Gastroesophageal sphincter (tissue), 4 donors: ENCODE measurements at regions not wholly inside any gene's neighbourhood (a gene's known extent, or its start where the extent isn't known, plus 50 kb on each side); places are given as distances from the start of the nearest gene placed in this dataset.

Experiments
- ATAC-seq: fragments of 150-250 bp; one replicate; pipeline ENCODE4 v1.9.1; 2016; ENCODE audit warnings: mild to moderate bottlenecking, moderate library complexity
- H3K27ac ChIP-seq, 4 donors: fragments of 200-600 bp; sonication (generic) in 3 of 4; 1 replicate in 3 of 4; 2 replicates in 1 of 4; pipeline ENCODE4 v1.5.1; 2016 to 2019
- H3K27me3 ChIP-seq: fragments of 200-600 bp; sonication (generic); one replicate; pipeline ENCODE4 v1.5.1; 2019
- H3K36me3 ChIP-seq, 2 donors: fragments of 200-600 bp; sonication (generic); one replicate each; pipeline ENCODE4 v1.5.1; 2019; ENCODE audit warnings: control low read depth in 1 of 2
- H3K4me1 ChIP-seq, 3 donors: fragments of 200-600 bp; sonication (generic); 1 replicate in 2 of 3; 2 replicates in 1 of 3; pipeline ENCODE4 v1.5.1; 2016 to 2019; ENCODE audit warnings: control low read depth in 2 of 3
- H3K4me3 ChIP-seq, 2 donors: fragments of 200-600 bp; sonication (generic); one replicate each; pipeline ENCODE4 v1.5.1; 2019; ENCODE audit warnings: mild to moderate bottlenecking in 1 of 2, moderate library complexity in 1 of 2
- H3K9me3 ChIP-seq, 3 donors: fragments of 200-600 bp; sonication (generic); one replicate each; pipeline ENCODE4 v1.5.1; 2017 to 2019; ENCODE audit warnings: control low read depth in 2 of 3
- EP300 ChIP-seq: sonication (generic); formaldehyde crosslinking; IDR thresholded peaks from one replicate; pipeline ENCODE4 v1.6.1; 2017; ENCODE audit warnings: antibody characterized with exemption, mild to moderate bottlenecking
- POLR2A ChIP-seq, 2 donors: fragments of 450-650 bp; IDR thresholded peaks; one replicate each; pipeline ENCODE4 v1.6.1; 2017; ENCODE audit warnings: antibody characterized with exemption in 2 of 2, mild to moderate bottlenecking in 2 of 2, moderate library complexity in 1 of 2
- POLR2AphosphoS5 ChIP-seq: sonication (generic); formaldehyde crosslinking; IDR thresholded peaks from one replicate; pipeline ENCODE4 v1.6.1; 2017; ENCODE audit warnings: antibody characterized with exemption
- WGBS, 2 donors: methylation state at CpG; one replicate each; pipeline ENCODE4 v1.1.5; 2018; ENCODE audit warnings: low coverage in 1 of 2; 5-methylcytosine and 5-hydroxymethylcytosine counted together
- TF ChIP-seq, protein P1 (sequence below), 4 experiments: fragments of 200-600 bp in 2 of 4; fragments of 450-650 bp in 2 of 4; sonication (generic) in 1 of 4; IDR thresholded peaks; one replicate each; pipeline ENCODE4 v1.5.1; 2017 to 2019; ENCODE audit warnings: antibody characterized with exemption in 4 of 4, mild to moderate bottlenecking in 2 of 4, moderate library complexity in 2 of 4

DNA sequence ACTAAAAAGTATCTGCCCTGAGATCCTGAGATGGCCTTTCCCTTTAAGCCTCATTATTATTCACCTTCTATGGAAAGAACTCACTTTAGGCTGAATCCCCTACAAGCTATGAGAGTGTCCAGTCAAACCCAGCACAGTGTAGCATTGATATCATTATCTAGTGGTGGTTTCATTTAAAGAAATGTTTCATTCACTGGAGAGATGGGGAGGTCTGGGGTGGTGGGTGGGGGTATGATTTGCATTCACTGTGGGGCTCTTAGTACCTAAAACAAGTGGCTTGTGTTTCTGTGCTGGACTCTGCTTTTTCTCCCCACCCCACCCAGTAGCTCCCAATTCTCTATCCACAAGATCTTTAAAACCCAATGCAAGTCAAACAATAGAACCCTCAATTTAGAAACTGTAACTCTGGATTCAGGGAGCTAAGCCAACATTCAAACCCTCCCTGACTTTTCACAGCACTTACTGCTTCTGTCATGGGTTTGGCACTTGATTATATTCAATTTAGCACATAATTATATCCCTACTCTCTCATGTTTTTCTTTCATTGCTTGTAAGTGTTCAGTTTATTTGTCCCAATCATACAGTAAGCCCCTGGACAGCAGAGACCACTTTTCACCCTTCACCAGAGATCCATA is 310.5 kb upstream of the THBS1 start:
- H3K9me3 ChIP-seq, result no peaks in the 10 kb centered on the region
- H3K27me3 ChIP-seq, result no peaks in the 10 kb centered on the region
- no peak overlapping the region for H3K4me3 ChIP-seq
- no peak for ATAC-seq
- TF ChIP-seq, protein P1, sequence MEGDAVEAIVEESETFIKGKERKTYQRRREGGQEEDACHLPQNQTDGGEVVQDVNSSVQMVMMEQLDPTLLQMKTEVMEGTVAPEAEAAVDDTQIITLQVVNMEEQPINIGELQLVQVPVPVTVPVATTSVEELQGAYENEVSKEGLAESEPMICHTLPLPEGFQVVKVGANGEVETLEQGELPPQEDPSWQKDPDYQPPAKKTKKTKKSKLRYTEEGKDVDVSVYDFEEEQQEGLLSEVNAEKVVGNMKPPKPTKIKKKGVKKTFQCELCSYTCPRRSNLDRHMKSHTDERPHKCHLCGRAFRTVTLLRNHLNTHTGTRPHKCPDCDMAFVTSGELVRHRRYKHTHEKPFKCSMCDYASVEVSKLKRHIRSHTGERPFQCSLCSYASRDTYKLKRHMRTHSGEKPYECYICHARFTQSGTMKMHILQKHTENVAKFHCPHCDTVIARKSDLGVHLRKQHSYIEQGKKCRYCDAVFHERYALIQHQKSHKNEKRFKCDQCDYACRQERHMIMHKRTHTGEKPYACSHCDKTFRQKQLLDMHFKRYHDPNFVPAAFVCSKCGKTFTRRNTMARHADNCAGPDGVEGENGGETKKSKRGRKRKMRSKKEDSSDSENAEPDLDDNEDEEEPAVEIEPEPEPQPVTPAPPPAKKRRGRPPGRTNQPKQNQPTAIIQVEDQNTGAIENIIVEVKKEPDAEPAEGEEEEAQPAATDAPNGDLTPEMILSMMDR (IDR thresholded peaks at IDR 0.05), result no peak
- TF ChIP-seq EP300 (no peak), POLR2AphosphoS5 (no peak), POLR2A (IDR thresholded peaks at IDR 0.05) (no peak)
- H3K36me3 ChIP-seq, result no peaks in the 10 kb centered on the region
- no peak overlapping the region for H3K27ac ChIP-seq
- H3K4me1 ChIP-seq, result peaks cover 0 to 13% (median 0%) of the 10 kb centered on the region in 3 donors

DNA sequence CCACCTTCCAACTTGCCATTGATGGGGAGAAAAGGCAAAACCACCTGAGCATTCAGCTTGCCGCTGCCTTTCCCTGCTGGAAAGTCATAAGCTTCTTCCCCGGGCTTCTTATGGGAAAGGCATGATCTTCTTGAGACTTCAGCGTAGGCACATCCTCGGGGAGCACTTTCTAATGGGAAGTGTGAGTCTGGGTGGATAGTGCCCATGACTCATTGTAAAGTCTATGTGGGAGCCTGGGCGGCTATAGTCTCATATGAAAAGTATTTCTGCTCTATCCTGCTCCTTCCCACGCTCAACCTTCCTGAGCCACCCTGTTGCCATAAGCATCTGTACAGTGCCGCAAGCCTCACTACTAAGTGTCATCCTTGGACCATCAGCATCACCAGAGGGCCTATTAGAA is 309.9 kb upstream of the THBS1 start:
- TF ChIP-seq EP300 (no peak), POLR2AphosphoS5 (no peak), POLR2A (IDR thresholded peaks at IDR 0.05) (no peak)
- TF ChIP-seq, protein P1 (IDR thresholded peaks at IDR 0.05), result no peak
- no peaks in the 10 kb centered on the region for H3K36me3 ChIP-seq
- no peaks in the 10 kb centered on the region for H3K27me3 ChIP-seq
- no peak overlapping the region for H3K27ac ChIP-seq
- H3K4me3 ChIP-seq, result no peak overlapping the region
- H3K9me3 ChIP-seq, result no peaks in the 10 kb centered on the region
- no peak for ATAC-seq
- H3K4me1 ChIP-seq, result peaks cover 0 to 13% (median 0%) of the 10 kb centered on the region in 3 donors
- 86 to 92% methylated on average over 4 to 5 of the region's 7 CpGs for WGBS, 2 donors

DNA sequence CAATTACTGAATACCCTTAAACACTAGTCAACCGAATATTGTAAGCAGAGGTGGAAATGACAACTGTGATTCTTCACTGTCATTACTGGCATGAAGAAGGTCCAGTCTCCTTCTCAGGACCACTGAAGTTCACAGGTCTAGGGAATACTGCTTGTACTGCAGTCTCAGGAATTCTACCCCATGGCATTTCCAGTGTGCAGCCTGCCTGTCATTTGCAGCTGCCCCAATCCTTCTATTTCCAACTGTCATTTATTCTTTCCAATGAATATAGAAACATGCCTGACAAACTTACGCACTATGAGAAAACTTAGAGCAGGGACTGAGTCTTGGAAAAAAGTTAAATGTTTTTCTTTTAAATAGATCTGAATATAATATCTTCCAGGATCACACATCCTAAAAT is 308.0 kb upstream of the THBS1 start:
- Histone ChIP-seq H3K27me3 (no peaks in the 10 kb centered on the region), H3K9me3 (no peaks in the 10 kb centered on the region), H3K4me3 (no peak overlapping the region), H3K36me3 (no peaks in the 10 kb centered on the region), H3K27ac (no peak overlapping the region), H3K4me1 (peaks cover 0 to 13% (median 0%) of the 10 kb centered on the region in 3 donors)
- no peak for ATAC-seq
- TF ChIP-seq POLR2AphosphoS5 (no peak), POLR2A (IDR thresholded peaks at IDR 0.05) (no peak), EP300 (no peak)
- TF ChIP-seq, protein P1 (IDR thresholded peaks at IDR 0.05), result no peak
- WGBS, 2 donors, result 95 to 100% methylated on average over 1 to 2 of the region's 2 CpGs

DNA sequence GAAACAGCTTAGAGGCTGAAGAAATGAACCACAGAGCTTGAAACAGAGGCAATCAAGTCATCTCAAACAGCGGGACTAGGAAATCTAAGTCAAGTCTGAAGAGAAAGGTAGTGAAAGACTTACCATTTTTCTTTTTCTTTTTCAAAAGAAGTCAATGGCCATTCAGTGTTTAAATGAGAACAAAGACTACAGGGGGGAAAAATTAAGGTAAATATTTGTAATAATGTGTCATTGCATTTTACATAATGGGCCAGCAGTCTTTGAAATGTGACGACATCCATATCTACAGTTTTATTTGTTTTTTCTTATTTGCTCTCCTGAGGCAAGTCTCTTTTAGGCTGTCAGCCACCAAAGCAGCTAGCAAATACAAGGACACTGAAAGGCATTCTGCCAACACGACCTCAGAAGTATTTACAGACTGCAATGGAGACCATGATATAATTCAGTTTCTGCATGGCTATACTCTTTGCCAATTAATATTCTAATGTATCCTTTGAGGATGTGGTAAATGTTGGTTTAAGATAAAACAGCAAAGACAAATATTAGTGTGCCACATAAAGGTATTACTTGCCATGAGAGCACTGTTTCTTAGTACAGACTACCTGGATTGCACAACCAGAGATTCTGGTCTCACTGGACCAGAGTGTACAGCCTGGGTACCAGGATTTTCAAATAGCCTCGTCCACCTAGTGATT is 307.0 kb upstream of the THBS1 start:
- Histone ChIP-seq H3K27me3 (no peaks in the 10 kb centered on the region), H3K36me3 (no peaks in the 10 kb centered on the region), H3K27ac (no peak overlapping the region), H3K4me1 (peaks cover 0 to 13% (median 0%) of the 10 kb centered on the region in 3 donors), H3K4me3 (no peak overlapping the region), H3K9me3 (no peaks in the 10 kb centered on the region)
- TF ChIP-seq, protein P1 (IDR thresholded peaks at IDR 0.05), result no peak
- TF ChIP-seq POLR2AphosphoS5, result no peak
- TF ChIP-seq EP300, result no peak
- no peak for TF ChIP-seq POLR2A (IDR thresholded peaks at IDR 0.05)
- no peak for ATAC-seq
- 57 to 69% methylated on average over 3 to 4 of the region's 4 CpGs for WGBS, 2 donors

DNA sequence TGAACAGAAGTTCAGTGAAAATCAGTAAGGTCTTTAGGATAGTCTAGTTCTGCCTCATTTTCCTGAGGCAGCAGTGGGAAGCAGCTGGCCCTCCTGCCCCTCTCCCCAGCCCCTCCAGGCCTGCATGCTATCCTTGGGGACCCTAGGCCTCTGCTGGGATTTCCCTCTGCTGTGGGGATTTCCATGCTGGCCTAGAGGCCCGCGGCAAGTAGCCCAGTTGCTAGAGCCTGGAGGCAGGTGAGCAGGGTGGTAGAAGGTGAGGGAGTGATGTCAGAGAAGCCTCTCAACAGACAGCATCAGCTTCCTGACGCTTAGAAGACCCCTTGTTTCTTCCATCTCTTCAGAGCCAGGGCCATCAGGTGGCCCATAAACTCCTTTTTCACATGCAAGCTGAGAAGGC is 305.8 kb upstream of the THBS1 start:
- H3K4me3 ChIP-seq, result no peak overlapping the region
- H3K27ac ChIP-seq, result no peak overlapping the region
- no peak for TF ChIP-seq POLR2AphosphoS5
- TF ChIP-seq POLR2A (IDR thresholded peaks at IDR 0.05), result no peak
- TF ChIP-seq EP300, result no peak
- TF ChIP-seq, protein P1 (IDR thresholded peaks at IDR 0.05), result no peak
- no peaks in the 10 kb centered on the region for H3K36me3 ChIP-seq
- ATAC-seq, result peak; percentile 36
- no peaks in the 10 kb centered on the region for H3K9me3 ChIP-seq
- no CpG with 5 or more reads among the region's 3 CpGs for WGBS, 2 donors
- H3K27me3 ChIP-seq, result no peaks in the 10 kb centered on the region
- peaks cover 0 to 13% (median 0%) of the 10 kb centered on the region in 3 donors for H3K4me1 ChIP-seq
